Esophagus (tissue), 2 donors: ENCODE measurements at regions not wholly inside any gene's neighbourhood (a gene's known extent, or its start where the extent isn't known, plus 50 kb on each side); places are given as distances from the start of the nearest gene placed in this dataset.

Experiments used
- H3K27ac ChIP-seq, 2 donors: one replicate each; pipeline ENCODE4 v1.5.1; 2013; ENCODE audit warnings: low read depth in 2 of 2, mild to moderate bottlenecking in 2 of 2, inconsistent platforms in 1 of 2, low read length in 1 of 2, moderate library complexity in 1 of 2
- H3K27me3 ChIP-seq, 2 donors: one replicate each; pipeline ENCODE4 v1.6.1; 2013; ENCODE audit warnings: low read length in 2 of 2, control low read depth in 1 of 2, mild to moderate bottlenecking in 1 of 2; ENCODE audit not compliant: insufficient read depth in 2 of 2, control insufficient read depth in 1 of 2
- H3K36me3 ChIP-seq, 2 donors: one replicate each; pipeline ENCODE4 v1.6.1; 2013; ENCODE audit warnings: low read length in 1 of 2; ENCODE audit not compliant: control insufficient read depth in 2 of 2, insufficient read depth in 2 of 2
- H3K4me1 ChIP-seq, 2 donors: one replicate each; pipeline ENCODE4 v1.6.1; 2013; ENCODE audit warnings: low read length in 1 of 2; ENCODE audit not compliant: control insufficient read depth in 2 of 2, insufficient read depth in 2 of 2
- H3K4me3 ChIP-seq, 2 donors: one replicate each; pipeline ENCODE4 v1.5.1; 2013; ENCODE audit warnings: low read length in 2 of 2, mild to moderate bottlenecking in 2 of 2, low read depth in 1 of 2, moderate library complexity in 1 of 2
- H3K9me3 ChIP-seq, 2 donors: one replicate each; pipeline ENCODE4 v1.6.1; 2013; ENCODE audit warnings: mild to moderate bottlenecking in 2 of 2, low read depth in 1 of 2, low read length in 1 of 2, moderate library complexity in 1 of 2; ENCODE audit not compliant: control insufficient read depth in 2 of 2, insufficient read depth in 1 of 2
- WGBS, 2 donors: extraction: QIAGEN DNeasy Blood & Tissue Kit; methylation state at CpG; one replicate each; pipeline ENCODE4 v1.1.7; 2013; 5-methylcytosine and 5-hydroxymethylcytosine counted together
- donor health status: healthy with polysubstance abuse.
- donor health status: Bipolar disorder and iron deficiency.

GRCh38 chr16:74146643-74147042 lies 150.0 kb upstream of the PSMD7 start:
- H3K36me3 ChIP-seq, result no peaks in the 10 kb centered on the region
- 80 to 88% methylated on average over 2 of the region's 2 CpGs for WGBS, 2 donors

GRCh38 chr16:74143171-74143570 lies 153.4 kb upstream of the PSMD7 start:
- WGBS, 2 donors, result 33 to 47% methylated on average over 3 of the region's 3 CpGs
- Histone ChIP-seq H3K27ac (no peak overlapping the region), H3K9me3 (peaks cover 0 to 2% of the 10 kb centered on the region in 2 donors), H3K4me1 (no peaks in the 10 kb centered on the region), H3K36me3 (no peaks in the 10 kb centered on the region), H3K4me3 (no peak overlapping the region), H3K27me3 (no peaks in the 10 kb centered on the region)

More at GRCh38 chr16:74146643-74147042, 150.0 kb upstream of the PSMD7 start:
- no peaks in the 10 kb centered on the region for H3K9me3 ChIP-seq
- H3K4me1 ChIP-seq, result no peaks in the 10 kb centered on the region
- no peaks in the 10 kb centered on the region for H3K27me3 ChIP-seq
- no peak overlapping the region for H3K4me3 ChIP-seq
- H3K27ac ChIP-seq, result no peak overlapping the region

DNA sequence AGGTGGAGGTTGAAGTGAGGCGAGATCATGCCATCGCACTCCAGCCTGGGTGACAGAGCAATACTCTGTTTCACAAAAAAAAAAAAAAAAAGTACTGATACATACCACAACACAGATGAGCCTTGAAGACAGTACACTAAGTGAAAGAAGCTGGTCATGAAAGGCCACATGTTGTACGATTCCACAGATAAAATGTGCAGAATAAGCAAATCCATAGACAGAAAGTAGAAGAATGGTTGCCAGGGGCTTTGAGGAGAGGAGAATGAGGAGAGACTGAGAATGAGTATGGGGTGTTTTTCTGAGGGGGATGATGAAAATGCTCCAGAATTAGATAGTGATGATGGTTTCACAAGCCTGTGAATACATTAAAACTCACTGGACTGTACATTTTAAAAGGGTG lies 155.6 kb upstream of the PSMD7 start:
- peaks cover 0 to 2% of the 10 kb centered on the region in 2 donors for H3K9me3 ChIP-seq
- H3K36me3 ChIP-seq, result no peaks in the 10 kb centered on the region
- no peaks in the 10 kb centered on the region for H3K4me1 ChIP-seq
- no peaks in the 10 kb centered on the region for H3K27me3 ChIP-seq
- no peak overlapping the region for H3K4me3 ChIP-seq
- 87 to 93% methylated on average over 3 of the region's 3 CpGs for WGBS, 2 donors
- no peak overlapping the region for H3K27ac ChIP-seq

- Histone ChIP-seq H3K27ac (no peak overlapping the region), H3K9me3 (peaks cover 0 to 2% of the 10 kb centered on the region in 2 donors), H3K4me3 (no peak overlapping the region), H3K36me3 (no peaks in the 10 kb centered on the region), H3K27me3 (no peaks in the 10 kb centered on the region), H3K4me1 (no peaks in the 10 kb centered on the region)
- WGBS, 2 donors, result 87 to 95% methylated on average over 3 of the region's 3 CpGs
These were observed 156.1 kb upstream of the PSMD7 start for GRCh38 chr16:74140557-74140956.

DNA sequence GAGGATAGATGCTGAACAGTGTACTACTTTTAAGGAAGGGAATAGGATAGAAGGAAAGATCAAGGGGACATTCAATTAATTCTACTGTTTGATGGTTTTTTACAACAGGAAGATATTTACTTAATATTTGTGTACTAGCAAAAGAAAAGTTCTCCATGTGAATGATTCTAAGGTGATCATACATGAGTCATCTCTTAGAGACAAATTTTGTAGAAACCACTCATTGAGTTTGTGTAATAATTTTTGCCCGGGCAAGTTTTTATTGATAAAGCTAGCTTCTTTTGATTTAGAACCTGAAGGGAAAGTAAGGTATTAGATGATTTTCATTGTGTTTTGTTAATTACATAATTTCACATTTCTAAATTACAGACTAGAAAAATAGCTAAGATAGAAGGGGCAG lies 172.8 kb upstream of the PSMD7 start:
- no peaks in the 10 kb centered on the region for H3K4me1 ChIP-seq
- H3K27ac ChIP-seq, result no peak overlapping the region
- H3K4me3 ChIP-seq, result no peak overlapping the region
- H3K36me3 ChIP-seq, result no peaks in the 10 kb centered on the region
- no peaks in the 10 kb centered on the region for H3K27me3 ChIP-seq
- H3K9me3 ChIP-seq, result no peaks in the 10 kb centered on the region
- WGBS, 2 donors, result 57 to 90% methylated on average over 1 of the region's 1 CpG

GRCh38 chr16:74123195-74123594 lies 173.4 kb upstream of the PSMD7 start:
- Histone ChIP-seq H3K27me3 (no peaks in the 10 kb centered on the region), H3K4me1 (no peaks in the 10 kb centered on the region), H3K9me3 (no peaks in the 10 kb centered on the region), H3K36me3 (no peaks in the 10 kb centered on the region), H3K27ac (no peak overlapping the region), H3K4me3 (no peak overlapping the region)
- WGBS, 2 donors, result 80 to 82% methylated on average over 4 of the region's 4 CpGs

GRCh38 chr16:74117798-74118197 lies 178.8 kb upstream of the PSMD7 start:
- no peaks in the 10 kb centered on the region for H3K4me1 ChIP-seq
- H3K36me3 ChIP-seq, result no peaks in the 10 kb centered on the region
- H3K27ac ChIP-seq, result no peak overlapping the region
- 64 to 77% methylated on average over 4 of the region's 4 CpGs for WGBS, 2 donors
- no peak overlapping the region for H3K4me3 ChIP-seq
- H3K9me3 ChIP-seq, result no peaks in the 10 kb centered on the region
- H3K27me3 ChIP-seq, result no peaks in the 10 kb centered on the region

GRCh38 chr16:74113545-74113944 lies 183.1 kb upstream of the PSMD7 start:
- 92 to 93% methylated on average over 8 of the region's 8 CpGs for WGBS, 2 donors
- H3K9me3 ChIP-seq, result no peaks in the 10 kb centered on the region
- no peaks in the 10 kb centered on the region for H3K36me3 ChIP-seq
- no peaks in the 10 kb centered on the region for H3K27me3 ChIP-seq
- no peak overlapping the region for H3K4me3 ChIP-seq
- no peak overlapping the region for H3K27ac ChIP-seq
- no peaks in the 10 kb centered on the region for H3K4me1 ChIP-seq

GRCh38 chr16:74111456-74111982 lies 185.1 kb upstream of the PSMD7 start:
- Histone ChIP-seq H3K27me3 (no peaks in the 10 kb centered on the region), H3K4me3 (no peak overlapping the region), H3K9me3 (no peaks in the 10 kb centered on the region), H3K4me1 (no peaks in the 10 kb centered on the region), H3K36me3 (no peaks in the 10 kb centered on the region), H3K27ac (no peak overlapping the region)
- 80 to 85% methylated on average over 2 of the region's 2 CpGs for whole genome bisulfite sequencing, 2 donors

- no peaks in the 10 kb centered on the region for H3K36me3 ChIP-seq
- H3K27me3 ChIP-seq, result no peaks in the 10 kb centered on the region
- WGBS, 2 donors, result 49 to 58% methylated on average over 18 of the region's 18 CpGs
- no peaks in the 10 kb centered on the region for H3K4me1 ChIP-seq
- H3K27ac ChIP-seq, result no peak overlapping the region
- H3K4me3 ChIP-seq, result no peak overlapping the region
- H3K9me3 ChIP-seq, result no peaks in the 10 kb centered on the region
These were observed 188.6 kb upstream of the PSMD7 start for GRCh38 chr16:74107795-74108610.
